ENCODE measurements at regions not wholly inside any gene's neighbourhood (a gene's known extent, or its start where the extent isn't known, plus 50 kb on each side); places are given as distances from the start of the nearest gene placed in this dataset.
"Not testable (repeated sequence)": the region's sequence is repeated elsewhere in the genome, so short reads cannot be mapped to it uniquely, and the experiment has no call there.

DNA sequence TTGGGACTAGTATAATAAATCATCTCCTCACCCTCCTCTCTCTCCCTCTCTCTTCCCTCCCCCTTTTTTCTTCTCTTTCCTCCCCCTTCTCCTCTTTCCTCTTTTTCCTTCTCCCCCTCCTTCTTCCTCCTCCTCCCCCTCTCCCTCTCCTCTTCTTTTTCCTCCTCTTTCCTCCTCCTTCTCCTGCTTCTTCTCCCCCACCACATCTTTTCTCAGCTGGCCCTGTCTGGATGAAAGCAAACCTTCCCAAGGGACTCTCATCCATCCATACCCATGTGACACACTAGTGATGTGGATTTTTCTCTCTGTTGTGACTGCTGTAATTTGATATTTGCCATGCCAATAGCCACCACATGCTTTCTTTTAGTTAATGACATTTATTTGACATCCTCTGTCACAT, 127.2 kb downstream of the EBLN2 start:
- Histone ChIP-seq H3K27me3 (no peaks in the 10 kb centered on the region), H3K4me2 (no peak overlapping the region), H3K27ac (no peak overlapping the region), H3K9me3 (ENCODE audit: low read depth) (no peaks in the 10 kb centered on the region), H2AFZ (replicated peaks) (no peak overlapping the region), H3K79me2 (ENCODE audit: low read depth) (no peaks in the 10 kb centered on the region), H3K36me3 (no peaks in the 10 kb centered on the region), H3F3A (ENCODE audit: low read depth) (no peaks in the 10 kb centered on the region), H3K4me3 (no peak overlapping the region), H3K4me1 (no peaks in the 10 kb centered on the region), H4K20me1 (ENCODE audit: low read depth) (no peaks in the 10 kb centered on the region), H3K9ac (no peak overlapping the region)
- peaks cover 6% of the 10 kb centered on the region for H3K4me1 Mint-ChIP-seq
- H3K27ac Mint-ChIP-seq: no peak overlapping the region
- no peak overlapping the region for H3K4me3 Mint-ChIP-seq
- TF ChIP-seq EZH2phosphoT487 (IDR thresholded peaks at IDR 0.05): no peak
- no peak for TF ChIP-seq EZH2 (IDR thresholded peaks at IDR 0.05)
- TF ChIP-seq, protein P1, sequence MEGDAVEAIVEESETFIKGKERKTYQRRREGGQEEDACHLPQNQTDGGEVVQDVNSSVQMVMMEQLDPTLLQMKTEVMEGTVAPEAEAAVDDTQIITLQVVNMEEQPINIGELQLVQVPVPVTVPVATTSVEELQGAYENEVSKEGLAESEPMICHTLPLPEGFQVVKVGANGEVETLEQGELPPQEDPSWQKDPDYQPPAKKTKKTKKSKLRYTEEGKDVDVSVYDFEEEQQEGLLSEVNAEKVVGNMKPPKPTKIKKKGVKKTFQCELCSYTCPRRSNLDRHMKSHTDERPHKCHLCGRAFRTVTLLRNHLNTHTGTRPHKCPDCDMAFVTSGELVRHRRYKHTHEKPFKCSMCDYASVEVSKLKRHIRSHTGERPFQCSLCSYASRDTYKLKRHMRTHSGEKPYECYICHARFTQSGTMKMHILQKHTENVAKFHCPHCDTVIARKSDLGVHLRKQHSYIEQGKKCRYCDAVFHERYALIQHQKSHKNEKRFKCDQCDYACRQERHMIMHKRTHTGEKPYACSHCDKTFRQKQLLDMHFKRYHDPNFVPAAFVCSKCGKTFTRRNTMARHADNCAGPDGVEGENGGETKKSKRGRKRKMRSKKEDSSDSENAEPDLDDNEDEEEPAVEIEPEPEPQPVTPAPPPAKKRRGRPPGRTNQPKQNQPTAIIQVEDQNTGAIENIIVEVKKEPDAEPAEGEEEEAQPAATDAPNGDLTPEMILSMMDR (IDR thresholded peaks at IDR 0.05): no peak
- H3K9me3 Mint-ChIP-seq: peaks cover 3% of the 10 kb centered on the region
- H3K36me3 Mint-ChIP-seq: no peaks in the 10 kb centered on the region
- no peaks in the 10 kb centered on the region for H3K27me3 Mint-ChIP-seq (ENCODE audit: insufficient read depth, low read depth)
- DNase-seq (ENCODE audit: low spot score): no peak

GRCh38 chr3:73192036-73192738, 130.7 kb downstream of the EBLN2 start:
- Histone ChIP-seq H3K79me2 (ENCODE audit: low read depth) (no peaks in the 10 kb centered on the region), H3K4me1 (no peaks in the 10 kb centered on the region), H3F3A (ENCODE audit: low read depth) (no peaks in the 10 kb centered on the region), H3K9me3 (ENCODE audit: low read depth) (no peaks in the 10 kb centered on the region), H3K27ac (no peak overlapping the region), H3K36me3 (no peaks in the 10 kb centered on the region), H4K20me1 (ENCODE audit: low read depth) (no peaks in the 10 kb centered on the region), H3K4me3 (no peak overlapping the region), H3K4me2 (no peak overlapping the region), H3K27me3 (no peaks in the 10 kb centered on the region), H3K9ac (no peak overlapping the region), H2AFZ (replicated peaks) (peak overlapping the region; percentile 26)
- TF ChIP-seq EZH2phosphoT487 (IDR thresholded peaks at IDR 0.05) (no peak), EZH2 (IDR thresholded peaks at IDR 0.05) (no peak)
- TF ChIP-seq, protein P1 (IDR thresholded peaks at IDR 0.05): peak; percentile 64
- Mint-ChIP-seq H3K4me1 (peaks cover 7% of the 10 kb centered on the region), H3K27me3 (ENCODE audit: insufficient read depth, low read depth) (no peaks in the 10 kb centered on the region), H3K4me3 (no peak overlapping the region), H3K27ac (no peak overlapping the region), H3K9me3 (peaks cover 3% of the 10 kb centered on the region), H3K36me3 (no peaks in the 10 kb centered on the region)
- peak; percentile 66 for DNase-seq (ENCODE audit: low spot score)

GRCh38 chr3:73193943-73194342, 132.5 kb downstream of the EBLN2 start:
- not testable (repeated sequence) for H3K79me2 ChIP-seq (ENCODE audit: low read depth); H3K9me3 Mint-ChIP-seq; H3K27me3 Mint-ChIP-seq (ENCODE audit: insufficient read depth, low read depth); H4K20me1 ChIP-seq (ENCODE audit: low read depth); H3K4me3 ChIP-seq; H3K4me1 Mint-ChIP-seq; H2AFZ ChIP-seq (replicated peaks); DNase-seq (ENCODE audit: low spot score); H3K27ac Mint-ChIP-seq; H3K27ac ChIP-seq; H3K9ac ChIP-seq; H3F3A ChIP-seq (ENCODE audit: low read depth); H3K4me2 ChIP-seq; H3K4me1 ChIP-seq; H3K9me3 ChIP-seq (ENCODE audit: low read depth); H3K36me3 ChIP-seq; H3K4me3 Mint-ChIP-seq; H3K27me3 ChIP-seq; H3K36me3 Mint-ChIP-seq

DNA sequence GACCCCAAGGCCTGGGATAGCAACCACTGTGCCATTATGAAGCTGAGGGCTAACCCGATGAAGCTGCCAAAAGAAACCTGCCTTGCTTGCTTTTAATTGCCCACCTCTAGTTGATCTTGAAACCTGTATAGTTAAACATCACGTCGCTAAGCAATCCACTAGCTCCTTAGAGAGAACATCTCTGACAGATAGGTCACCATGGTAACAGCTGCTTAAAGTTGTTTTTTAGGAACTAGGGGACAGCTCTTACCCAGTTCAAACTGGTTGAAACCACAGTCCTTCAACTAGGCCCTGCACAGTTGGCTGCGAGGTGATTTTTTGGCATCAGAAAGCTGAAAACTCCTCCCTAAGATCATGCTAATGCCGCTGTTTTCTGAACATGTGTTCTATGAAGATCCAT, 135.7 kb downstream of the EBLN2 start:
- Histone ChIP-seq H3K4me3 (no peak overlapping the region), H3K4me1 (peaks cover 34% of the 10 kb centered on the region), H3K27ac (no peak overlapping the region), H3K27me3 (no peaks in the 10 kb centered on the region), H3K4me2 (no peak overlapping the region), H3K9me3 (ENCODE audit: low read depth) (no peaks in the 10 kb centered on the region), H3F3A (ENCODE audit: low read depth) (peaks cover 18% of the 10 kb centered on the region), H3K9ac (no peak overlapping the region), H3K79me2 (ENCODE audit: low read depth) (no peaks in the 10 kb centered on the region), H4K20me1 (ENCODE audit: low read depth) (no peaks in the 10 kb centered on the region), H3K36me3 (no peaks in the 10 kb centered on the region), H2AFZ (replicated peaks) (no peak overlapping the region)
- Mint-ChIP-seq H3K4me1 (peaks cover 22% of the 10 kb centered on the region), H3K9me3 (peaks cover 3% of the 10 kb centered on the region), H3K36me3 (no peaks in the 10 kb centered on the region), H3K4me3 (no peak overlapping the region), H3K27ac (peak overlapping the region; percentile 19), H3K27me3 (ENCODE audit: insufficient read depth, low read depth) (no peaks in the 10 kb centered on the region)
- DNase-seq (ENCODE audit: low spot score): peak; percentile 7
- TF ChIP-seq, protein P1 (IDR thresholded peaks at IDR 0.05): no peak
- TF ChIP-seq EZH2 (IDR thresholded peaks at IDR 0.05) (no peak), EZH2phosphoT487 (IDR thresholded peaks at IDR 0.05) (no peak)

Measured in neural progenitor cell (in vitro differentiated cells).